CD14-positive monocyte (primary cell): ENCODE measurements at regions not wholly inside any gene's neighbourhood (a gene's known extent, or its start where the extent isn't known, plus 50 kb on each side); places are given as distances from the start of the nearest gene placed in this dataset.

Source experiments
- DNase-seq, 3 donors: peaks; one replicate each; pipeline ENCODE4 v3.0.0-alpha.2; 2011 to 2022
- H2AFZ ChIP-seq: 2 replicates; pipeline ENCODE4 v1.6.0; 2012; ENCODE audit warnings: mild to moderate bottlenecking, low read depth, low read length, inconsistent platforms; ENCODE audit not compliant: insufficient read depth, poor library complexity, severe bottlenecking
- H3K27ac ChIP-seq, 2 donors: 1 replicate in 1 of 2; 2 replicates in 1 of 2; pipeline ENCODE4 v1.5.1; 2012 to 2013; ENCODE audit warnings: low read length in 2 of 2, control low read depth in 1 of 2, inconsistent platforms in 1 of 2, low read depth in 1 of 2, mild to moderate bottlenecking in 1 of 2
- H3K27me3 ChIP-seq, 2 donors: one replicate each; pipeline versions ENCODE4 v1.6.0 to v1.6.1; 2011 to 2013; ENCODE audit warnings: low read length in 2 of 2; ENCODE audit not compliant: control insufficient read depth in 2 of 2, insufficient read depth in 2 of 2
- H3K36me3 ChIP-seq, 2 donors: replicated peaks in 1 of 2; 1 replicate in 1 of 2; 2 replicates in 1 of 2; pipeline versions ENCODE4 v1.5.1 to v1.6.1; 2012 to 2013; ENCODE audit warnings: low read length in 2 of 2, control low read depth in 1 of 2, inconsistent platforms in 1 of 2, mild to moderate bottlenecking in 1 of 2; ENCODE audit not compliant: insufficient read depth in 2 of 2, control insufficient read depth in 1 of 2
- H3K4me1 ChIP-seq, 2 donors: 1 replicate in 1 of 2; 2 replicates in 1 of 2; pipeline versions ENCODE4 v1.5.1 to v1.6.1; 2012 to 2013; ENCODE audit warnings: low read length in 2 of 2, control low read depth in 1 of 2, inconsistent platforms in 1 of 2, mild to moderate bottlenecking in 1 of 2, moderate library complexity in 1 of 2; ENCODE audit not compliant: insufficient read depth in 2 of 2, control insufficient read depth in 1 of 2
- H3K4me2 ChIP-seq: replicated peaks from 2 replicates; pipeline ENCODE3; 2012; ENCODE audit warnings: low read length, moderate library complexity, mild to moderate bottlenecking; ENCODE audit not compliant: poor library complexity, severe bottlenecking; ENCODE audit errors: extremely low read depth
- H3K4me3 ChIP-seq, 3 experiments: fragments of 200-600 bp in 1 of 3; sonication (generic) in 1 of 3; replicated peaks in 1 of 3; 1 replicate in 2 of 3; 2 replicates in 1 of 3; pipeline ENCODE4 v1.5.1; 2011 to 2013; ENCODE audit warnings: low read length in 3 of 3, mild to moderate bottlenecking in 3 of 3, control low read depth in 2 of 3, low read depth in 2 of 3, inconsistent platforms in 1 of 3, moderate library complexity in 1 of 3
- H3K79me2 ChIP-seq: 2 replicates; pipeline ENCODE4 v1.6.0; 2012; ENCODE audit warnings: mild to moderate bottlenecking, control low read depth, inconsistent platforms, low read length, moderate library complexity; ENCODE audit not compliant: insufficient read depth
- H3K9ac ChIP-seq: 2 replicates; pipeline ENCODE4 v1.6.0; 2017; ENCODE audit warnings: low read length, mild to moderate bottlenecking; ENCODE audit not compliant: insufficient read depth, poor library complexity, severe bottlenecking
- H3K9me3 ChIP-seq, 2 donors: replicated peaks in 1 of 2; 1 replicate in 1 of 2; 2 replicates in 1 of 2; pipeline versions ENCODE4 v1.5.1 to v1.6.1; 2012 to 2013; ENCODE audit warnings: low read length in 2 of 2, control low read depth in 1 of 2; ENCODE audit not compliant: control insufficient read depth in 1 of 2, insufficient read depth in 1 of 2
- H4K20me1 ChIP-seq: 2 replicates; pipeline ENCODE4 v1.6.0; 2012; ENCODE audit warnings: mild to moderate bottlenecking, low read length, control low read depth, moderate library complexity; ENCODE audit not compliant: insufficient read depth
- H3K27ac Mint-ChIP-seq, 7 donors: one replicate each; pipeline ENCODE4 v1.8.0; 2020; ENCODE audit warnings: mild to moderate bottlenecking in 7 of 7, mixed read lengths in 7 of 7, moderate library complexity in 6 of 7, inconsistent platforms in 2 of 7
- H3K27me3 Mint-ChIP-seq, 3 donors: one replicate each; pipeline ENCODE4 v1.8.0; 2021 to 2022; ENCODE audit warnings: low read depth in 3 of 3, mild to moderate bottlenecking in 3 of 3, mixed read lengths in 3 of 3, moderate library complexity in 3 of 3, inconsistent platforms in 1 of 3
- H3K36me3 Mint-ChIP-seq, 2 donors: one replicate each; pipeline ENCODE4 v1.8.0; 2020; ENCODE audit warnings: mixed read lengths in 2 of 2, inconsistent platforms in 1 of 2, mild to moderate bottlenecking in 1 of 2
- H3K4me1 Mint-ChIP-seq: one replicate; pipeline ENCODE4 v1.8.0; 2020; ENCODE audit warnings: mild to moderate bottlenecking, mixed read lengths
- H3K4me3 Mint-ChIP-seq, 2 donors: one replicate each; pipeline ENCODE4 v1.8.0; 2020; ENCODE audit warnings: mild to moderate bottlenecking in 2 of 2, mixed read lengths in 2 of 2, moderate library complexity in 1 of 2
- H3K9me3 Mint-ChIP-seq, 7 donors: one replicate each; pipeline ENCODE4 v1.8.0; 2020 to 2022; ENCODE audit warnings: mixed read lengths in 7 of 7, mild to moderate bottlenecking in 6 of 7, moderate library complexity in 6 of 7, inconsistent platforms in 2 of 7
- CTCF ChIP-seq: fragments of 200-600 bp; IDR thresholded peaks from one replicate; pipeline ENCODE4 v1.8.0; 2022; ENCODE audit warnings: antibody characterized with exemption, mild to moderate bottlenecking
- WGBS: methylation state at CpG from one replicate; pipeline ENCODE4 v1.1.5; 2013; ENCODE audit warnings: missing lambda C conversion rate; ENCODE audit not compliant: insufficient coverage; 5-methylcytosine and 5-hydroxymethylcytosine counted together
- intact Hi-C, 2 donors: fragments of 100-400 bp; cut with micrococcal nuclease; formaldehyde crosslinking; loops; one replicate each; pipeline versions ENCODE4 v1.15.0 to v1.15.1; 2023

GRCh38 chr20:20967564-20968184 lies 138.5 kb downstream of the LINC00237 start:
- no peaks in the 10 kb centered on the region for H3K9me3 ChIP-seq
- H3K27me3 Mint-ChIP-seq: peaks cover 0 to 6% (median 2%) of the 10 kb centered on the region in 3 donors
- intact Hi-C loops: no loop called here
- H3K4me1 ChIP-seq: no peaks in the 10 kb centered on the region
- no peaks in the 10 kb centered on the region for H3K4me1 Mint-ChIP-seq
- H3K27ac Mint-ChIP-seq: no peak overlapping the region
- H2AFZ ChIP-seq: no peak overlapping the region
- H3K9ac ChIP-seq: no peak overlapping the region
- H3K36me3 ChIP-seq: no peaks in the 10 kb centered on the region
- no peaks in the 10 kb centered on the region for H3K36me3 Mint-ChIP-seq
- no peak overlapping the region for H3K4me2 ChIP-seq
- no peak overlapping the region for H3K4me3 Mint-ChIP-seq
- H3K4me3 ChIP-seq: no peak overlapping the region
- H4K20me1 ChIP-seq: no peaks in the 10 kb centered on the region
- H3K27ac ChIP-seq: no peak overlapping the region
- TF ChIP-seq CTCF: no peak
- peaks cover 0 to 3% (median 0%) of the 10 kb centered on the region in 7 donors for H3K9me3 Mint-ChIP-seq
- H3K27me3 ChIP-seq: no peaks in the 10 kb centered on the region
- WGBS: 100% methylated on average over 1 of the region's 10 CpGs
- H3K79me2 ChIP-seq: no peaks in the 10 kb centered on the region
- DNase-seq: no peak

GRCh38 chr20:20966171-20966570 lies 140.0 kb downstream of the LINC00237 start:
- Histone ChIP-seq H3K27ac (no peak overlapping the region), H3K4me2 (no peak overlapping the region), H3K27me3 (no peaks in the 10 kb centered on the region), H3K36me3 (no peaks in the 10 kb centered on the region), H3K9ac (no peak overlapping the region), H3K4me1 (no peaks in the 10 kb centered on the region), H3K4me3 (no peak overlapping the region), H3K79me2 (no peaks in the 10 kb centered on the region), H4K20me1 (no peaks in the 10 kb centered on the region), H2AFZ (no peak overlapping the region), H3K9me3 (no peaks in the 10 kb centered on the region)
- no peaks in the 10 kb centered on the region for H3K4me1 Mint-ChIP-seq
- intact Hi-C loops: no loop called here
- peaks cover 0 to 2% (median 0%) of the 10 kb centered on the region in 7 donors for H3K9me3 Mint-ChIP-seq
- WGBS: no CpG with 5 or more reads among the region's 8 CpGs
- no peak for TF ChIP-seq CTCF
- no peak overlapping the region for H3K4me3 Mint-ChIP-seq
- H3K27ac Mint-ChIP-seq: no peak overlapping the region
- peaks cover 1 to 12% (median 2%) of the 10 kb centered on the region in 3 donors for H3K27me3 Mint-ChIP-seq
- no peaks in the 10 kb centered on the region for H3K36me3 Mint-ChIP-seq
- no peak for DNase-seq
